SJCRH30 (cell line): ENCODE measurements at regions not wholly inside any gene's neighbourhood (a gene's known extent, or its start where the extent isn't known, plus 50 kb on each side); places are given as distances from the start of the nearest gene placed in this dataset.

Source experiments
- DNase-seq, 2 experiments: peaks; one replicate each; pipeline ENCODE4 v3.0.0-alpha.2; 2015 to 2020
- H3K27ac ChIP-seq: fragments of 250-450 bp; sonication (Bioruptor Pico); 2 replicates; pipeline ENCODE4 v1.5.1; 2020; ENCODE audit warnings: mild to moderate bottlenecking, moderate library complexity
- H3K27me3 ChIP-seq: fragments of 250-450 bp; sonication (Bioruptor Pico); 2 replicates; pipeline ENCODE4 v1.5.1; 2020; ENCODE audit warnings: mild to moderate bottlenecking, moderate library complexity
- H3K36me3 ChIP-seq: fragments of 250-450 bp; sonication (Bioruptor Pico); 2 replicates; pipeline ENCODE4 v1.5.1; 2020; ENCODE audit warnings: mild to moderate bottlenecking, moderate library complexity
- H3K4me1 ChIP-seq: fragments of 250-450 bp; sonication (Bioruptor Pico); 2 replicates; pipeline ENCODE4 v1.5.1; 2020; ENCODE audit warnings: mild to moderate bottlenecking, moderate library complexity
- H3K4me3 ChIP-seq: fragments of 250-450 bp; sonication (Bioruptor Pico); 2 replicates; pipeline ENCODE4 v1.5.1; 2020; ENCODE audit warnings: mild to moderate bottlenecking, moderate library complexity
- H3K9me3 ChIP-seq: fragments of 250-450 bp; sonication (Bioruptor Pico); replicated peaks from 2 replicates; pipeline ENCODE4 v1.5.1; 2020; ENCODE audit warnings: mild to moderate bottlenecking, moderate library complexity

GRCh38 chr20:17794400-17794799 lies 94.6 kb downstream of the BANF2 start:
- DNase-seq, result no peak

DNA sequence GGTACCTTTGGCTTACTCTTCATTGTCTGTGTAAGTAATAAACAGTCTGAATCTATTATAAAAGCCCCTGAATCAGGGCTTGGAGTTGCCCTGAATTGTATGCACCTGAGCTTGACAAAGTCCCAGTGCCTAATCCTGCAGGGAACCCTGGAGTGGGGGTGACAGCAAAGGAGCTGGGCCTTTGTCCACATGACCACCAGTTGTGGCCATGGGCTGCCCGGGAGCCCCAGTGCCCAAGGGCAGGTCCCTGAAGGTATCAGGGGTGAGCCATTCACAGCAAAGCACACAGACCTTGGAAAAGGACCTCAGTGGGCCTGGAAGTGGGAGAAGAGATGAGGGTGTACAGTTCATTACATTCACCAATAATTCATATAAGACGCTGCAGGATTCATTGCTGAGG lies 94.2 kb downstream of the BANF2 start:
- Histone ChIP-seq H3K9me3 (no peaks in the 10 kb centered on the region), H3K4me3 (no peak overlapping the region), H3K27ac (no peak overlapping the region), H3K27me3 (peaks cover 10% of the 10 kb centered on the region; the same call in 1 of the 2 replicates), H3K36me3 (no peaks in the 10 kb centered on the region), H3K4me1 (no peaks in the 10 kb centered on the region)
- no peak for DNase-seq

More at GRCh38 chr20:17794400-17794799, 94.6 kb downstream of the BANF2 start:
- no peaks in the 10 kb centered on the region for H3K36me3 ChIP-seq
- H3K27me3 ChIP-seq, result peaks cover 10% of the 10 kb centered on the region; the same call in 1 of the 2 replicates
- no peaks in the 10 kb centered on the region for H3K9me3 ChIP-seq
- no peaks in the 10 kb centered on the region for H3K4me1 ChIP-seq
- no peak overlapping the region for H3K27ac ChIP-seq
- H3K4me3 ChIP-seq, result no peak overlapping the region

GRCh38 chr20:17790296-17790695 lies 90.5 kb downstream of the BANF2 start:
- H3K4me3 ChIP-seq, result no peak overlapping the region
- DNase-seq, result no peak
- no peaks in the 10 kb centered on the region for H3K36me3 ChIP-seq
- H3K9me3 ChIP-seq, result no peaks in the 10 kb centered on the region
- H3K4me1 ChIP-seq, result no peaks in the 10 kb centered on the region
- H3K27ac ChIP-seq, result no peak overlapping the region
- H3K27me3 ChIP-seq, result peaks cover 10% of the 10 kb centered on the region; the same call in 1 of the 2 replicates

- DNase-seq, result no peak
- Histone ChIP-seq H3K4me1 (no peaks in the 10 kb centered on the region), H3K27me3 (peaks cover 10% of the 10 kb centered on the region; the same call in 1 of the 2 replicates), H3K4me3 (no peak overlapping the region), H3K27ac (no peak overlapping the region), H3K9me3 (no peaks in the 10 kb centered on the region), H3K36me3 (no peaks in the 10 kb centered on the region)
These were observed 88.0 kb downstream of the BANF2 start for GRCh38 chr20:17787816-17788215.

DNA sequence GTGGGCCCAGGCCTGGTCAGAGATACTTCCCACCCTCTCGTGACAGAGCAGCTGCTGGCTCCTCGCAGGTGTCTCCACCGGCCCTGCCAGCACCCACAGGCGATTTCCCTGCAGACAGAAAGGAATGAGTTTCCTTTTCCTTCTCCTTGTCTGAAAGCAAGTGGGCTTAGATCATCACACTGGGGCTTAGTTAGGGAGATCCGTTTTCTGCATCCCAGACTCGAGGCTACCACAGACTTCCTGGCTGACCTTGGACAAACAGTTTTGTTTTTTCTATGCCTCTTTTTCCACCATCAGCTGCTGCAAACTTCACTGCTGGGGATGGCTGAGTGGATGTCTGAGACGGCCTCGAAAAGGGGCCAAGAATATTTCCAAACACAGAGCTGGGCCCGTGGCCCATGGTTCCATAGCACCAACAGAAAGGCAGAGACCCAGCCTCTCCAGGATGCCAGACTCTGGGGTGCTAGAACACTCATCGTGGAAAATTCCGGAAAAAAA lies 86.5 kb downstream of the BANF2 start:
- Histone ChIP-seq H3K27ac (no peak overlapping the region), H3K9me3 (no peaks in the 10 kb centered on the region), H3K4me1 (no peaks in the 10 kb centered on the region), H3K36me3 (no peaks in the 10 kb centered on the region), H3K27me3 (peaks cover 8% of the 10 kb centered on the region; the same call in 1 of the 2 replicates), H3K4me3 (no peak overlapping the region)
- peak; percentile 9 to 25 for DNase-seq
